ENCODE measurements at regions not wholly inside any gene's neighbourhood (a gene's known extent, or its start where the extent isn't known, plus 50 kb on each side); places are given as distances from the start of the nearest gene placed in this dataset.

- no peak for TF ChIP-seq RAD21 (IDR thresholded peaks at IDR 0.05; ENCODE audit: low read depth)
- TF ChIP-seq YY1 (IDR thresholded peaks at IDR 0.05; ENCODE audit: extremely low read depth, insufficient replicate concordance, low read depth, low read length), result no peak
- TF ChIP-seq POLR2A (IDR thresholded peaks at IDR 0.05; ENCODE audit: borderline replicate concordance, extremely low read depth, insufficient read depth, insufficient read length), result no peak
Observed at GRCh38 chr3:83807511-83807910, 1151.3 kb upstream of the CADM2 start (continued).

- no peak for DNase-seq (ENCODE audit: low read depth, low spot score)
- ChIA-PET CTCF (no interaction called here), POLR2A (no interaction called here), RAD21 (ENCODE audit: low non-redundant PET in 1 of 2, low total read pairs in 2 of 2, uncharacterized antibody in 2 of 2, unreplicated experiment in 2 of 2) (no interaction called here)
- Histone ChIP-seq H3K27ac (ENCODE audit: low read depth, low read length) (no peak overlapping the region), H3K4me3 (replicated peaks in 1 of 2; ENCODE audit: low read depth in 1 of 2, low read length in 2 of 2) (no peak overlapping the region), H3K36me3 (ENCODE audit: control insufficient read depth in 1 of 2, insufficient read depth in 2 of 2, low read length in 2 of 2) (no peaks in the 10 kb centered on the region), H2AFZ (ENCODE audit: low read depth, low read length, poor library complexity, severe bottlenecking) (no peak overlapping the region), H3K9me3 (ENCODE audit: control insufficient read depth in 1 of 2, insufficient read depth in 1 of 2, low read depth in 1 of 2, low read length in 2 of 2) (peaks cover 6 to 27% of the 10 kb centered on the region in 2 experiments; a peak in 2 of 4 replicates), H4K20me1 (ENCODE audit: insufficient read depth) (no peaks in the 10 kb centered on the region), H3K27me3 (ENCODE audit: insufficient read depth, low read length) (no peaks in the 10 kb centered on the region), H3K79me2 (ENCODE audit: insufficient read depth, low read length) (no peaks in the 10 kb centered on the region), H3K4me1 (ENCODE audit: control insufficient read depth in 1 of 2, insufficient read depth in 2 of 2, low read length in 2 of 2) (no peaks in the 10 kb centered on the region), H3K4me2 (ENCODE audit: low read length) (no peak overlapping the region), H3K9ac (ENCODE audit: low read length) (no peak overlapping the region), H3K9me2 (ENCODE audit: insufficient read depth) (no peaks in the 10 kb centered on the region)
- ATAC-seq, result no peak
- BruUV-seq (replicated peaks), result no TSS peak
- no peak for TF ChIP-seq CEBPB (IDR thresholded peaks at IDR 0.05; ENCODE audit: low read depth)
- no peak for TF ChIP-seq JUND (IDR thresholded peaks at IDR 0.05)
- TF ChIP-seq, protein P1, sequence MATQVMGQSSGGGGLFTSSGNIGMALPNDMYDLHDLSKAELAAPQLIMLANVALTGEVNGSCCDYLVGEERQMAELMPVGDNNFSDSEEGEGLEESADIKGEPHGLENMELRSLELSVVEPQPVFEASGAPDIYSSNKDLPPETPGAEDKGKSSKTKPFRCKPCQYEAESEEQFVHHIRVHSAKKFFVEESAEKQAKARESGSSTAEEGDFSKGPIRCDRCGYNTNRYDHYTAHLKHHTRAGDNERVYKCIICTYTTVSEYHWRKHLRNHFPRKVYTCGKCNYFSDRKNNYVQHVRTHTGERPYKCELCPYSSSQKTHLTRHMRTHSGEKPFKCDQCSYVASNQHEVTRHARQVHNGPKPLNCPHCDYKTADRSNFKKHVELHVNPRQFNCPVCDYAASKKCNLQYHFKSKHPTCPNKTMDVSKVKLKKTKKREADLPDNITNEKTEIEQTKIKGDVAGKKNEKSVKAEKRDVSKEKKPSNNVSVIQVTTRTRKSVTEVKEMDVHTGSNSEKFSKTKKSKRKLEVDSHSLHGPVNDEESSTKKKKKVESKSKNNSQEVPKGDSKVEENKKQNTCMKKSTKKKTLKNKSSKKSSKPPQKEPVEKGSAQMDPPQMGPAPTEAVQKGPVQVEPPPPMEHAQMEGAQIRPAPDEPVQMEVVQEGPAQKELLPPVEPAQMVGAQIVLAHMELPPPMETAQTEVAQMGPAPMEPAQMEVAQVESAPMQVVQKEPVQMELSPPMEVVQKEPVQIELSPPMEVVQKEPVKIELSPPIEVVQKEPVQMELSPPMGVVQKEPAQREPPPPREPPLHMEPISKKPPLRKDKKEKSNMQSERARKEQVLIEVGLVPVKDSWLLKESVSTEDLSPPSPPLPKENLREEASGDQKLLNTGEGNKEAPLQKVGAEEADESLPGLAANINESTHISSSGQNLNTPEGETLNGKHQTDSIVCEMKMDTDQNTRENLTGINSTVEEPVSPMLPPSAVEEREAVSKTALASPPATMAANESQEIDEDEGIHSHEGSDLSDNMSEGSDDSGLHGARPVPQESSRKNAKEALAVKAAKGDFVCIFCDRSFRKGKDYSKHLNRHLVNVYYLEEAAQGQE (IDR thresholded peaks at IDR 0.05; ENCODE audit: low read depth), result no peak
- intact Hi-C loops (cut with micrococcal nuclease), result no loop called here
Observed at GRCh38 chr3:83813176-83813575, 1145.6 kb upstream of the CADM2 start.
